H1 (cell line): ENCODE measurements at regions not wholly inside any gene's neighbourhood (a gene's known extent, or its start where the extent isn't known, plus 50 kb on each side); places are given as distances from the start of the nearest gene placed in this dataset.

Experiments
- CHD7 ChIP-seq: fragments of 300-600 bp; sonication (generic); IDR thresholded peaks from 2 replicates; pipeline ENCODE4 v1.7.1; 2012; ENCODE audit warnings: low read length, moderate library complexity, mild to moderate bottlenecking, inconsistent platforms; ENCODE audit not compliant: insufficient replicate concordance
- KDM1A ChIP-seq: fragments of 200-600, 300-600 bp; sonication (generic); IDR thresholded peaks from 2 replicates; pipeline ENCODE4 v1.7.1; 2016; ENCODE audit warnings: mild to moderate bottlenecking, low read length, borderline replicate concordance
- TAF1 ChIP-seq: IDR thresholded peaks from 2 replicates; pipeline ENCODE4 v1.6.1; 2011; ENCODE audit warnings: mild to moderate bottlenecking, low read depth, low read length

GRCh38 chr10:78716043-78716660 lies 352.6 kb upstream of the ZMIZ1 start:
- TF ChIP-seq KDM1A (no peak), TAF1 (no peak), CHD7 (no peak)
